GM19395 (cell line): ENCODE measurements at regions not wholly inside any gene's neighbourhood (a gene's known extent, or its start where the extent isn't known, plus 50 kb on each side); places are given as distances from the start of the nearest gene placed in this dataset.

Experiments
- ATAC-seq: cut with Tn5 transposase; IDR thresholded peaks from one replicate; pipeline ENCODE4 v1.9.1; 2021; ENCODE audit warnings: mild to moderate bottlenecking, moderate library complexity; ENCODE audit not compliant: unreplicated experiment

DNA sequence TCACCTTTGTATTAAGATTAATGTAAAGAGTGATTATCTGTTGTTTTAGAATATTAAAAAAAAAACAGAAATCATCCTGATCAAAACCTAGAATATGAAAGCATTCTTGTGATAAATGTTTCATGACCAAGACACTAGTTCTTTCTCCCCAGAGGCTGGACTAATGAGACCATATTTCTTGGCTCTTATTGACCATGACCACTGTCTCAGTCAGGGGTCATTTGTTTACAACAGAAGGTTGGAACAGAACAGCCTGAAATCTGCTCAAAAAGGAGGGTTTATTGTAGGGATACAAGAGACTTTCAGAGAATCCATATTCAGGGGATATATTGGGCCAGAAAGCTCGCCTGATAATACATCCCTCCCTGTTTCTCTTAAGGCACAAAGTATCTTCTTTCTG lies 87.7 kb downstream of the TMEM30B start:
- ATAC-seq = no peak

DNA sequence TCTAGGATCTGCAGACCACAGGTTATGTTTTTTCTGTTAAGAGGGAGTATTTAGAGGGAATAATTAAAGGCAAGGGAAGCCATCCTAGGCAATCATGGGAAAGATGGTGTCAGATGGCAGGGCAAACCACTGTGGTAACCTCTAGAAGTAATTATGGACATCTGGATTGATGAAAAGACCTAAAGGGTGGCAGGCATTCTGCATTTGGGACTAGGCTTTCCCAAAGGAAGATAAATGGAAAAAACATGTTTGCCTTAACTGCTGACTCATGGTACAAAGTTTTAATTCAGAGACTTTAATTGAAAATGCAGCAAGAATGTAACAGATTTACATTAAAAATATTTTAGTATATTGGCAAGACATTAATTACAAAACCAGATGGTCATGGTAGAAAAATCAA lies 88.1 kb downstream of the TMEM30B start:
- ATAC-seq = no peak

DNA sequence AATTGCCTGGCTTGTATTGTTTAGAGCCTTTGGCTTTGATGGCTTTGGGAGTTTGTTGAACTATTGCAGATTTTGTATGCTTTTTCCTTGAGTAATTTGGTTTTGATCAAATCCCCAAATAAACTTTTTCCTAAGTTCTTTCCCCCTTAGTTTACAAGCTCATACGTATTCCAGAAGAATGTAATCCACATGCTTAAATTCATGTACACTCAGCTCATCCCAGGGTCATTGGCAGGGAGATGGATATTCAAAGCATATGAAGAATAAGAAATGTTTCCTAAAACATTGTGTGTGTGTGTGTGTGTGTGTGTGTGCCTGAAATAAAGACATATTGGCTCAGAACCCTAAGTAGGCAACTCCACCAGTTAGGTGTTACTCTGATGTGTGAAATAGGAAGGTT lies 89.4 kb downstream of the TMEM30B start:
- ATAC-seq = no peak

DNA sequence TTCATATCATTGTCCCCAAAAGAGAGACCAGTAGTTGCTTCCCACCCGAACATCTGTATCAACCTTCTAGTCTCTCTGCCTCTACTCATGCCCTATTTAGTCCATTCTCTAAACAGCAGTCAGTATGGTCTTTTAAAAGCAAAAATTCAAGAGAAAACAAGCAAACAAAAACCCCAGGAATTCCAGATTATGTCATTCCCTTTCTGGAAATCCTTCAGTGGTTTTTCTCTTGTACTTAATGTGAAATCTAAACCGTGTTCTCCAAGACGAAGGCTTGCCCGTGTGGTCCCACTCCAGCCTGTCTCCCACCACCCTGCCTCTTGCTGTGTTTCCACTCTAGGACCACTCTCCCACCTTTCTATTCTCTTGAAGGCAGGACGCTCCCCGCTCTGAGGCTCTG lies 90.8 kb downstream of the TMEM30B start:
- no peak for ATAC-seq

DNA sequence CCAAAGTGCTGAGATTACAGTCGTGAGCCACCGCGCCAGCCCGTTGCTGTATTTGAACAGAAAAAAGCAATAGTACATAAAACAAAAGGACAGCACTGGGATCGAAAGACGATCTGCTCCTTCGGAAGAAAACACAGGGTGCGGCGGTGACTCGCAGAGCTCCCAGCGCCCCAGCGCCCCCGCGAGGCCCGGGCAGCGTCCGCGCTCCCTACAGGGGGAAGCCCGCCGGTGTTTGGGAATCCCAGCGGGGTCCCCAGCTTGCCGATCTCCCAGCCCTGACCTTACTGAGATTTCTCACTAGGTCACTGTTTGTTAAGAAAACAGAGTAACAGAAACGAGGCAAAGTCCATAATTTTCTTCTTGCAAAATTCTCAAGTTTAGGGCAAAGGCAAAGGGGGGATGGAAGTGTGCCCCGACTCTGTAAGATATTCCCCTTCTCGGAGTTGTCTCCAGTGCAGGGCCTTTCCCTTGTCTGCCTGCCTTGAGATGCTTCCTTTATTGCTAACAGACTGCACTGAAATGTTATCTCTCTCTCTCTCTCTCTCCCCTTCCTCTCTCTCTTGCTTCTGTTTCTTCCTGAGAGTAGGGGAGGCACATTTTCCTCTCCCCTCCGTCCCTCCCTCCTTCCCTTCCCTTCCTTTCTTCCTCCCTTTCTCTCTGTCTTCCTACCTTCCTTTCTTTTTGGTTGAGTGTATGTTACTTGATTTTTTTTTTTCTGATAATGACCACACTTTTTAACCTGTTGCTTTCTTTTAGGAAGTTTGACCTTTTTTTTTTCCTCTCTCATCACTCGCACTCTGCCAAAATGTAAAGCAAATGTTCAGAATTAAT lies 91.9 kb downstream of the TMEM30B start:
- no peak for ATAC-seq

DNA sequence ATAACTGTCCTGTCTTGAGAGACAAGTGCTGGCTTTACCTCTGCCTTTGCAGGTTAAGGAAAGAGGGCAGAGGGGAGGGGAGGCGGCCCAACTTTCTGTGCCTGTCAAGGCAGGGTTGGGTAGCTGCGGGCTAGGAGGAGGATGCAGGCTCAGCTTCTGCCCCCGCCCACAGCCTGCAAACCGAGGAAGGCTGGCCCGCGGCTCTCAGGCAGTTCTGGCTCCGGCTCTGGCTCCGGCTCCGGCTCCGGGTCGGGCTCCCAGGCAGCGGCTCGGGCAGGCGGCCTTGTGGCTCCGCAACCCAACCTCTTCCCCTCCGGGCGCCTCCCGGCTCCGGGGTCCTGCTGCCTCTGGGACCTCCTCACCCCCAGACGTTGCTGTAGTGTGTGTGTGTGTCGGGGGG lies 92.9 kb downstream of the TMEM30B start:
- no peak for ATAC-seq

DNA sequence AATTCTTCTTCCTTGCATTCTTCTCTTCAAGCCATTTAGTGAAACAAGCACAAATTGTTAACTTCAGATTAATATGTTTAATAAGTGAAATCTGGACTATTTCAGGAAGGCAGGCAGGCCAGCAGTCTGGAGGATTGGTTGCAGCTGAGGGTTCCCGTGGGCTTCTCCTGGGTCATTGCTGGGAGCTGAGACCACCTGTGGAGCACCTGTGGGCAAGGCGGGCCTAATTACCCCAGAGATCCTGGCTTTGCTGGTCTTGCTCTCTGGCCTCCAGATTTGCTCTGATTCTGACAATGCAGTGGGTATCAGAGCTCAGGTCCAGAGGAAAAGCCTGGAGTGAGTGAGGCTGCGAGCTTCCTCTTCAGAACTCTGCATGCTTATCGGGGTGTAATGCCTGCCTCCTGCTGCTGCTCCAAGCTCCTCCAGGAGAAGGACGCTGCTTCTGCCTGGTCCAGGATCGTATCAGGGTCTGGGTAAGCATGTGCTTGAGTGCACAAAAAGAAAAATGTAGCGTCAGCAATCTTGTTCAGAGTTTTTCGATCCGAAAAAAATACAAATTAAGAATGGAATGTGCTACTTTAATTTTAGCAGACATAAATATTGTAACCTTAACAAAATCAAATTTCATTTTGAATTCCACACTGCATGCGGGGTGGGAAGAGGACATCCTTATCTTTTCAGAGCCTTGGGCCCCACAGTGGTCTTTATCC lies 93.8 kb downstream of the TMEM30B start:
- ATAC-seq = no peak

DNA sequence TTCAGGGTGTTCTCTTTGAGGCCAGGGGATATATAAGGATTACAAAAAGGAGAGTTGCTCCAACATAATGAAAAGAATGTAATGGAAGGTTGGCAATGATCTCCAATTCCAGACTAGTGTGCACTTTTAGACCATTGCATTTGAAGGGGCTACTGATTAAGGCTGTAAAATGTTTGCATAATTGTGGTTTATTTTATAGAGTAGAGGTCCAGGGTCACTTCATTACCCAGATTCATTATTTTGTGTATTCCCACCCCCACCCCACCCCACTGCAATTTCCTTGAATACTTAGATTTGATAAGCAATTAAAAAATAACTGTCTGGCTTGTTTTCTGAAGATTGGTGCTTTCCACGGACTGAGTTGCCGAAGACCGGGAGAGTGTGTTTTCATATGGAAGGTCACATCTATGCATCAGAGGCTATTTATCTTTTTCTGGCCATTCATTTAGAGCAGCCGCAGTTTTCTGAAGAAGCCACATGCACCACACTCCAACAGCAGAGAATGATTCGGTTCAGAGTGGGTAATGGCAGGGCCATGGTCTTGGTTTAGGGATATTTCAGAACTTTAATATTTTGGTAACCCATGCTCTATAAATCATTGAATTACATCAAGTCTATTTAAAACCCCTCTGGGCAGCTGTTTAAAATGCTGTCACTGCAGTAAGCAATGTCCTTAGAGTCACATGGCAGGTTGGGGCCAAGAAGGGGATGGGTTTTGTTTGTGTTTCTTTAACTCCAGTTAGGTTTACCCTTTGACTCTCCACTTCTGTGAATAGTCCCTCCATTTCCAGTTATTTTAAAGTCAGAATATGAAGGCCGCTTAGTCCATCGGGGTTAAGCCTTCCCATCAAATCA lies 94.6 kb downstream of the TMEM30B start:
- ATAC-seq = no peak

DNA sequence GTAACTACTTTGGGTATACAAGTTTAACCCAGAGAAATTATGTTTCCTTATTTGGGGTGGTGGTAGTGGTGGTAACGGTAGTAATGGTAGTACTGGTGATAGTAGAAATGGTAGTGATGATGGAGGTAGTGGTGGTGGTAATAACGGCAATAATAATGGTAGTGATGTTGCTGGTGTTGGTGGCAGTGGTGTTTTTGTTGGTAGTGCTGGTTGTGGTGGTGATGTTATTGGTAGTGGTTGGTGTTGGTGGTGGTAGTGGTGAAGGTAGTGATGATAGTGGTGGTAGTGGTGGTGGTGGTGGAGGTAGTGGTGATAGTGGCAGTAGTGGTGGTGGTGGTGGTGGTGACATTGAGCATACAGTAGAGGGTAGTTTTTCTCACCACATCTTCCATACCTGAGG lies 95.6 kb downstream of the TMEM30B start:
- no peak for ATAC-seq

DNA sequence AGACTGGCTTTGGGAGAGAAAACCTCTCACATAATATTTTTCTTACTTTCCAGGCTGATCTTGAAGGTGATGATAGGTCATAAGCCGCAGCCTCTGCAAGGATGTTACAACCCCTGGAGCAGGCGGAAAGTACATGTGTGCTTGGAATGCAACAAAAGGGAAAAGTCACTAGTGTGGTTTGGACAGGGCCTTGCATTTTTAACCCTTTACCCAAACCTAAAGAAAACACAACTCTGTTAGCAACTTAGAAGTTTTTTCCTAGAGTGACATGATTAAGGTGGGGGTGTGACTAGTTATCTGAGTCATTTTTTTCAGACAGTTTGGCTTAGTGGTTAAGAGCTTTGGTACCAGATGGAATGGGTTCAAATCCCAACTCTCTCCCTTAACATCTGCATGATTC lies 97.0 kb downstream of the TMEM30B start:
- no peak for ATAC-seq

DNA sequence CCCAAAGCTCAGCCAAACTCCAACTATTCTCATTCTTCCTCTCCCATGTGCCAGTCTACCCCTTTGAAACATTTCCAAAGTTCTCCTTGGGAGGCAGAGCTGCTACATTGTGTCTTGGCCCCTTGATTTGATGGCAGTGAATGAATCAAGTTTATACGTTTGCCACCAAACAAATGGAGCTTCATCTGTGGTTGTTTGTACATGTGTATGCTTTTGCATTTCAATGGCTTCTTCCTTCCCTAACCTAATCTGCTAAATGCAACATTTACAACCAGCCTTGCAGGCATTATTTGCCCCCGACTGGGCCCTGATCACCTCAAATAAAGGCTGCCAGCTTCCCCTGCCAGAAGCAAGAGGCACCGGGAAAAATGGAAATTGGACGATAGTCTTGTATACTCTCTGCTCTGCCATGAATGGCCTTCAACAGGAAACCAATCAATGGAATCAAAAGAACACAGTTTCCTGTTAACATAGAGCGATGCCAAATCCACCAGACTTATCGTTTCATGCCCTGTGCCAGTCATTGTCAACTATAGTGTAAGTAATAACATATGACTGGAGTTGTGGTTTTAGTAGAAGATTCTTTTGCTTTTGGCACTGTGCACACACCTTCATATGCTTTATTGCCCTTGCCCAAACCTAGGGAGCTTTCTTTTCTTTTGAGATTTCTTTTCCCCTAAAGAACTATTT lies 97.8 kb downstream of the TMEM30B start:
- no peak for ATAC-seq

DNA sequence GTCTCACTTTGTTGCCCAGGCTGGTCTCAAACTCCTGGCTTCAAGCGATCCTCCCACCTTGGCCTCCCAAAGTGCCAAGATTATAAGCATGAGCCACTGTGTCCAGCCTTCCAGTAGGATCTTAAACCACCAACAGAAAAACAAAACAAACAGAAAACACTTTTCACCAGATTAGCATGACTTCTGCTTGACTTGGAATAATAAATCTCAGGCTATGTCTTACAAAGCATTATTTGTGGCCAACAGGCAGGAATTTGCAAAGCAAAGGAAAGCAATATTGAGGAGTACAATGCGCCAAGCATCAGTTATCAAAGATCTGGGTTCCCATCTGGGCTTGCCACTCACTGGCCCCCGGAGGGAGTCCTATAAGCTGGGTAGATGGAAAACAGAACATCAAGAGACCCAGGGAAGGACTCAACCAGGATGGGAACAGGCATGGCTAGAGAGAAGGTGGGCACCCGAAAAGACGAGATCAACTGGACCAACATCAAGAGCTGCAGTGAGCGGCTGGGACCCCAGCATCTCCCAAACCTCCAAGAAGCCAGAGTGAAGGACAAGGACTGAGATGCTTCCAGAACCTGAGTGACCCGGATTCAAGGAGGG lies 101.2 kb downstream of the TMEM30B start:
- ATAC-seq = no peak

DNA sequence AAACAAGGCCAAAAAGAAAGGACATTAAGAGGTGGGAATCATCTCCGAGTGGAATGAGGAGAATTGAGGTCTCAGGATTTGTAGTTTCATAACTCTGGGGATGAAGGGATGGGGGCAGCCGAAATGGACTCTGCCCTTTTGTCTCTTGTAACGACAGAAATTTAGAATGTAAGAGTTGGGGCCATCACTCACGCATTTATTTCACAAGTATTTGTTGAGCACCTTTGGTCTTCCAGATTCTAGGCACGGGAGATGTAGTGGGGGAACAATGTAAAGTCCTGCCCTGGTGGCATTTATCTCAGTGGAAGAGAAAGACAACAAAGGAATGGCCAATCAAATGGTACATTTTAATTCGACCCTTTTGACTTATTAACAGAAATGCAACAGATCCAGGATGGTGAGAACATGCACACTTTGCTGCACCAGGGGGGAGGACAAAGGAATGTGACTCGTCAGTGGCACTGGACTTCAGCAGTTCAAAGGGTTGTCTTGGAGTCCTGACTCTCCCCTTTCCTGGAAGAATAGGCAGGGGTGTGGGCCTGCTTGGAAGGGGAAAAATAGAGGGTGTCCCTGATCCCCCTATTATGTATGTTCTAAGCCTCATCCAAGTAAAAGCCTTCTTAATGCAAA lies 102.0 kb downstream of the TMEM30B start:
- ATAC-seq = no peak

DNA sequence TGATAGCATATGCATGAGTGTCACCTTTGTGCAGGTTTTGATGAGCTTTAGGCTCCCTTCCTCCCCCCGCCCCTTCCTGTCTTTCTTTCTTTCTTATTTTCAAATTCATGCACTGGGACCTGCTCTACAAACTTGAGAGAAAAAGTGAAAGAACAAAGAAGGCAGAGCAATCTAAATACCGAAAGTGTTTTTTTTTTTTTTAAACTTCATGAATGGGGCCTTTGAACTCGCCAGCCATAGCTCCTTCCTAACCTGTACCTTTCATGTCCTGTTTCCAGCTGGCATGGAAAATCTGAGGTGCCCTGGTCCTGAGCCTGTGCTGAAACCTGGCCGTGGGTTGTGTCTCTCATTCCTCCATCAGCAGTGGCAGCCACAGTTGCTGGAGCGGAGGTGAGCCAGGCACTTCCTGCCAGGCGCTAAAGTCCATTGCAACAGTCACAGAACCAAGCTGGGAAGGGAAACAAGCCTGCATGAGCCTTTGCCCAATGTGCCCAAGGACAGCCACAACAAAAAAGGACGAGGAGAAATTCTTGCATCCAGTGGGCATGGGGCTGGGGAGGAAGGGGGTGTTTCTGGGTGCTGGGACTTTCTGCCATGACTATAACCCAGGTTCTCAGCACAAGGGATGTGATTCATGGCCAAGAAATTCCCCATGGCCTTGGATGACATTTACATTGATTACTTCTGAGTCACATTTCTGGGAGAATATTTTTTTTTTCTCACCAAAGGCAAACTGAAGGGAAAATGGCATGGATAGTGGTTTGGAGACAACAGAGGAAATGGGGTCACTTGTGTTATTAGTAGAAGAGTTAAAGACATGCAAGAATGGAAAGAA lies 102.7 kb downstream of the TMEM30B start:
- ATAC-seq = no peak

DNA sequence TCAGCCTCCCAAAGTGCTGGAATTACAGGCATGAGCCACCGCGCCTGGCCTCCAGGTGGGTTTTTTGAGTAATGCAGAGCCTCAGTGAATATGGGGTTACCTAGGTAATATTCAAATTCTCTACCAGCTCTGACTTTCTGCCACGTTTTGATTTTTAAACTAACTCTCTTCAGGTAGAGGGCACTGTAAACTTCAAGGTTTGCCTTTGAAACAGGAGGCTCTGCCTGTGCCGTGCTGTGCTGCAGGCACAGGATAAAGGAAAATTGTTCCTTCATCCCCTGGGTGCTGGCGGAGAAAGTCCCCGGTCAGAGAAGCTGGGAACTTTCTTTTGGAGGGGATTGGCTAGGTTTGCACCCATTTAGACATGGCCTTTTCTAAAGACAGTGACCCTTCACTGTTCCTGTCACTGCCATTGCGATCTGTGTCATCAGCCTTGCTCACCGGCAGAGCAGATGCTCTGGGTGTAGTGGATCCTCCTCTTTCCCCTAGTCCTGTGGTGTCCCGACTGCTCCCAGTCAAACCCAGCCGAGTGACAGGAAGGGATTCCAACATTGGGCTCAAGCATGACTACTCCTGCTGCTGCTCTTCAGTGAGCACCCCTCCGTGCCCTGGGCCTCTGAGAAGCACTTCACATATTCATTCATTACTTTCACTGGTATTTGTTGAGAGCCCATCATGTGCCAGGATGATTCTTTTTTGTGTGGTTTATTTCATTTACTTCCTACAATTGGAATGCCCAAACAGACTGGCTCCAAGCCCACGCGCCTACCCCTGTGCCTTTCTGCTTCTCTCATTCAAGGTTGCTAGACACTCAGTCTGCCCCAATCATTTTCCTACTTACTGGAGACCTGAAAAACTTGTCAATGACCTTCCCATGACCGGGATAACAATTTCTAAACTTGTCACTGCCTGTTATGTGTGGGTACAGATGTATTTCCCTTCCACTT lies 103.6 kb downstream of the TMEM30B start:
- ATAC-seq = no peak

DNA sequence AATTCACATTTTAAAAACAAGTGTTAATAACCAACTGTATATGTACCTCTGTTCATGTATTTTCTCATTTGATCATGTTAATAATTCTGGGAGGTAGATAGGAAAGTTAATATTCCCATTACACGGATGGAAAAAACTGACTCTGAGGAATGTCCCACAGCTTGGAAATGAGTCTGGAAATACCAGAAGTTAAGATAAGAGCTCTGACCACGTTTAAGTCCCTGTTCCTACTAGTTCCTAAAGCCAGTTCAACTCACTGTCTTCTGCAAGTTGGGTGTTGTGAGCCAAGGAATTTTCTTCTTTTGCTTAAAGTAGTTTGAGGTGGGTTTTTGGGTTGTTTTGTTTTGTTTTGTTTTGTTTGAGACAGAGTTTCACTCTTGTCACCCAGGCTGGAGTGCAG lies 104.5 kb downstream of the TMEM30B start:
- no peak for ATAC-seq

DNA sequence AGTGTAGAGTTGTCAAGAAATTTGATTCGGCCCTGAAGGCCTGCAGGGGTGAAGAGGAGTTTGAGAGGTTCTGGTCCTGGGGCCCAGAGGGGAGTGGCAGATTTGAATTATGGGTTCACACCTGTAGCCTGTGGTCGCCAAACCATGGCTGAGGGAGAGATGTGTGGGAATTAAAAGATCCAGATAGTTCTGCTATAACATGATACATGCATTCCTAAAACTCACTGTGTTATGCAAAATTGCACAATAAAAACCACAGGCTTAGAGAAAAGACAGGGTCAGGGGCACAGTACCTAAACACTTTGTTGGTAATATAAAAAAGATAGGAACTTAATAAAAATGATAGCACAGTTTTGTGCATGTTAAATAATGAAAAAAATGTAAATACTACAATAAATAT lies 106.2 kb downstream of the TMEM30B start:
- ATAC-seq = no peak

DNA sequence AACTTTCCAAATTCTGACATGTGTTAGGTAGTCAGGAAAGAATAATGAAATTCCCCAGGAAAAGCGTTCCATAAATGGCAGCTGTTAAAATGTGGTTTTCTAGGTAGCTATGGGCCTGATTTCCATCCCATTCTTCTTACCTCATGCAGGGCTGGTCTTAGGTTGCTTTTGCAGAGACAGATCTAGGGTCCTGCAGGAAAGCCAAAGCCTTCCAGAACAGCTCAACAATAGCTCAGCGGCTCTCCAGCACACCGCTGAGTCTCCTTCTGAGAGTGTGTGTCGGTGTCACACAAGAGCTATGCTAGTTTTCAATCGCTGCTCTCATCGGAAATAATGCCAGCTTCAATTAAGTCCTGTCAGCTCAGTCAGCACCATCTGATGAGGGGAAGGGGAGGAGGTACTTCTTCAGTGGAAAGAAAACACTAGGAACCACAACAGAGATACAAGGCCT lies 106.7 kb downstream of the TMEM30B start:
- ATAC-seq = no peak
